CD4-positive, alpha-beta T cell treated with Interleukin-10 for 1 hour (primary cell): ENCODE measurements at regions not wholly inside any gene's neighbourhood (a gene's known extent, or its start where the extent isn't known, plus 50 kb on each side); places are given as distances from the start of the nearest gene placed in this dataset.
"Not testable (repeated sequence)": the region's sequence is repeated elsewhere in the genome, so short reads cannot be mapped to it uniquely, and the experiment has no call there.

Experiments
- DNase-seq: peaks from one replicate; pipeline ENCODE4 v3.0.0-alpha.2; 2020

- DNase-seq = no peak
Observed at GRCh38 chr5:17129093-17129849, 88.2 kb upstream of the BASP1 start.

GRCh38 chr5:17130302-17130701, 87.1 kb upstream of the BASP1 start:
- DNase-seq = not testable (repeated sequence)

GRCh38 chr5:17132444-17133083, 84.9 kb upstream of the BASP1 start:
- DNase-seq = peak; percentile 8

GRCh38 chr5:17135050-17135449, 82.4 kb upstream of the BASP1 start:
- DNase-seq = no peak

- DNase-seq = no peak
Observed at GRCh38 chr5:17143335-17143734, 74.1 kb upstream of the BASP1 start.

GRCh38 chr5:17146280-17146841, 71.1 kb upstream of the BASP1 start:
- DNase-seq = no peak

- DNase-seq = no peak
Observed at GRCh38 chr5:17147170-17147569, 70.3 kb upstream of the BASP1 start.

GRCh38 chr5:17147617-17148016, 69.8 kb upstream of the BASP1 start:
- DNase-seq = no peak

GRCh38 chr5:17148481-17148880, 69.0 kb upstream of the BASP1 start:
- DNase-seq = no peak

- no peak for DNase-seq
Observed at GRCh38 chr5:17149786-17150185, 67.6 kb upstream of the BASP1 start.

GRCh38 chr5:17150531-17150930, 66.9 kb upstream of the BASP1 start:
- no peak for DNase-seq

- no peak for DNase-seq
Observed at GRCh38 chr5:17151686-17152085, 65.7 kb upstream of the BASP1 start.

- no peak for DNase-seq
Observed at GRCh38 chr5:17154211-17154996, 63.0 kb upstream of the BASP1 start.

GRCh38 chr5:17156463-17156862, 61.0 kb upstream of the BASP1 start:
- no peak for DNase-seq

GRCh38 chr5:17157294-17157693, 60.1 kb upstream of the BASP1 start:
- DNase-seq = no peak

GRCh38 chr5:17157916-17158529, 59.4 kb upstream of the BASP1 start:
- DNase-seq = no peak

- DNase-seq = no peak
Observed at GRCh38 chr5:17160756-17161040, 56.7 kb upstream of the BASP1 start.

- no peak for DNase-seq
Observed at GRCh38 chr5:17161662-17162061, 55.8 kb upstream of the BASP1 start.

- DNase-seq = no peak
Observed at GRCh38 chr5:17163221-17163620, 54.2 kb upstream of the BASP1 start.

GRCh38 chr5:17167171-17167891, 50.1 kb upstream of the BASP1 start:
- DNase-seq = no peak
